Mesothelial cell of epicardium (in vitro differentiated cells): ENCODE measurements at regions not wholly inside any gene's neighbourhood (a gene's known extent, or its start where the extent isn't known, plus 50 kb on each side); places are given as distances from the start of the nearest gene placed in this dataset.

Experiments
- DNase-seq, 2 experiments: peaks; one replicate each; pipeline ENCODE4 v3.0.0; 2021; ENCODE audit warnings: low spot score in 2 of 2; ENCODE audit not compliant: unreplicated experiment in 2 of 2
- H3K27ac Mint-ChIP-seq: 2 replicates; pipeline ENCODE4 v1.8.0; 2021; ENCODE audit warnings: mixed read lengths
- H3K27me3 Mint-ChIP-seq: 2 replicates; pipeline ENCODE4 v1.8.0; 2021; ENCODE audit warnings: low read depth, mixed read lengths
- H3K36me3 Mint-ChIP-seq: 2 replicates; pipeline ENCODE4 v1.8.0; 2021; ENCODE audit warnings: mixed read lengths
- H3K4me1 Mint-ChIP-seq: 2 replicates; pipeline ENCODE4 v1.8.0; 2021; ENCODE audit warnings: mixed read lengths
- H3K4me3 Mint-ChIP-seq: 2 replicates; pipeline ENCODE4 v1.8.0; 2021; ENCODE audit warnings: mild to moderate bottlenecking, moderate library complexity, mixed read lengths
- H3K9me3 Mint-ChIP-seq: 2 replicates; pipeline ENCODE4 v1.8.0; 2021; ENCODE audit warnings: mixed read lengths
- CTCF ChIP-seq: fragments of 200-600 bp; sonication (generic); IDR thresholded peaks from one replicate; pipeline ENCODE4 v1.5.0; 2021; ENCODE audit warnings: antibody characterized with exemption; ENCODE audit not compliant: unreplicated experiment

- no peaks in the 10 kb centered on the region for H3K36me3 Mint-ChIP-seq
- peaks cover 20% of the 10 kb centered on the region for H3K27me3 Mint-ChIP-seq
- H3K27ac Mint-ChIP-seq: no peak overlapping the region
- peaks cover 6% of the 10 kb centered on the region for H3K9me3 Mint-ChIP-seq
- no peak overlapping the region for H3K4me3 Mint-ChIP-seq
- no peak for TF ChIP-seq CTCF
- no peak for DNase-seq
- H3K4me1 Mint-ChIP-seq: peaks cover 11% of the 10 kb centered on the region
Observed at GRCh38 chr5:153421676-153422075, 68.8 kb upstream of the GRIA1 start.

- Mint-ChIP-seq H3K4me1 (peaks cover 11% of the 10 kb centered on the region), H3K9me3 (peaks cover 6% of the 10 kb centered on the region), H3K27ac (no peak overlapping the region), H3K36me3 (no peaks in the 10 kb centered on the region), H3K27me3 (peaks cover 33% of the 10 kb centered on the region), H3K4me3 (no peak overlapping the region)
- no peak for DNase-seq
- peak; percentile 23 for TF ChIP-seq CTCF
Observed at GRCh38 chr5:153425914-153426313, 64.6 kb upstream of the GRIA1 start.

GRCh38 chr5:153429761-153430380, 60.6 kb upstream of the GRIA1 start:
- no peak overlapping the region for H3K27ac Mint-ChIP-seq
- no peak overlapping the region for H3K4me3 Mint-ChIP-seq
- H3K4me1 Mint-ChIP-seq: no peaks in the 10 kb centered on the region
- no peaks in the 10 kb centered on the region for H3K36me3 Mint-ChIP-seq
- H3K27me3 Mint-ChIP-seq: peaks cover 29% of the 10 kb centered on the region
- no peak for TF ChIP-seq CTCF
- DNase-seq: no peak
- H3K9me3 Mint-ChIP-seq: peaks cover under 1% of the 10 kb centered on the region

GRCh38 chr5:153432583-153432982, 57.9 kb upstream of the GRIA1 start:
- no peak for TF ChIP-seq CTCF
- Mint-ChIP-seq H3K27me3 (peaks cover 18% of the 10 kb centered on the region), H3K4me1 (no peaks in the 10 kb centered on the region), H3K4me3 (no peak overlapping the region), H3K9me3 (no peaks in the 10 kb centered on the region), H3K27ac (no peak overlapping the region), H3K36me3 (no peaks in the 10 kb centered on the region)
- no peak for DNase-seq

- Mint-ChIP-seq H3K4me3 (no peak overlapping the region), H3K27ac (no peak overlapping the region), H3K9me3 (no peaks in the 10 kb centered on the region), H3K27me3 (peaks cover 5% of the 10 kb centered on the region), H3K36me3 (no peaks in the 10 kb centered on the region), H3K4me1 (no peaks in the 10 kb centered on the region)
- TF ChIP-seq CTCF: no peak
- no peak for DNase-seq
Observed at GRCh38 chr5:153437251-153437650, 53.2 kb upstream of the GRIA1 start.

- Mint-ChIP-seq H3K27ac (no peak overlapping the region), H3K36me3 (no peaks in the 10 kb centered on the region), H3K4me1 (no peaks in the 10 kb centered on the region), H3K27me3 (peaks cover 8% of the 10 kb centered on the region), H3K4me3 (no peak overlapping the region), H3K9me3 (no peaks in the 10 kb centered on the region)
- DNase-seq: no peak
- TF ChIP-seq CTCF: no peak
Observed at GRCh38 chr5:153439130-153439529, 51.3 kb upstream of the GRIA1 start.
